ENCODE measurements at regions not wholly inside any gene's neighbourhood (a gene's known extent, or its start where the extent isn't known, plus 50 kb on each side); places are given as distances from the start of the nearest gene placed in this dataset.

DNA sequence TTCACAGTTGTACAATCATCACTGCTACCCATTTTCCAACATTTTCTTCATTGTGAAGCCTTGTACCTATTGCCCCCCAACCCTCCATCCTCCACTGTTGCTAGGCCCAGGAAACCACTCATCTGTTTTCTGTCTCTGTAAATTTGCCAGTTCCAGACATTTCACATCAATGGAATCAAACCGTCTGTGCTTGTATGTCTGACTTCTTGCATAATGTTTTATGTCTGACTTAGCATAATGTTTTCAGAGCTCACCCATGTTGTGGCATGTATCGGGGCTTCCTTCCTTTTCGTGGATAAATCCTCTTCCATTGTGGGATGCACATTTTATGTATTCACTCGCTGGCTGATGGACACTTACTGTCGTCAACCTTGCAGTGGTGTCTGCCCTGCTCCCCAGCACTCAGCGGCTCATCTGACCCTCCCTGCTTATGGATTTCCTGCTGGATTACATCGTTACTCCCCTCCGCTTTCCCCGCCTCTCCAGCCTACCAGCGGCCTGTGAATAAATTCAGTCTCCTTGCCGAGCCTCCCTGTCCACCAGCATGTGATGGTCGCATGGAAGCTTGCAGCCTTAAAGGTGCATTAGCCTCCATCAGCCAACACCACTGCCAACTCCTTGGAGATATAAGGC, 727.6 kb upstream of the TMEM132C start:
- no peak for DNase-seq

DNA sequence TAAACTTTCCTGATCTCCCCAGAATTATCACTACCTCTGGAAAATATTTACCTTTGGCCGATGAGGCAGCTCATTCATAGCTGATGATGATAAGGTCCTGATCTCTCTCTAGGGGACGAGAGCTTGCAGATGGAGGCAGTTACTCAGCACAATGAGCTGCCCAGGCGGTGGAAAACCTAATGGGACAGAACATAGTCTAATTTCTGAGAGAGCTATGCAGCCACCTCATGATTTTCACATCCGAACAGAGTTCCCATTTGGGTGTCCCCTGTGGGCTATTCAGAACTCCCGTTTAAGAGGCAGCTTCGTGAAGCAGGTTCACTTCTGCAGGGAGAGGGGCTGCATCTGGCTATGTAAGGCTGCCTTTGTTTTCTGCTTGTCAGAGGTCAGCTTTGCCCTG, 724.6 kb upstream of the TMEM132C start:
- DNase-seq, result no peak

DNA sequence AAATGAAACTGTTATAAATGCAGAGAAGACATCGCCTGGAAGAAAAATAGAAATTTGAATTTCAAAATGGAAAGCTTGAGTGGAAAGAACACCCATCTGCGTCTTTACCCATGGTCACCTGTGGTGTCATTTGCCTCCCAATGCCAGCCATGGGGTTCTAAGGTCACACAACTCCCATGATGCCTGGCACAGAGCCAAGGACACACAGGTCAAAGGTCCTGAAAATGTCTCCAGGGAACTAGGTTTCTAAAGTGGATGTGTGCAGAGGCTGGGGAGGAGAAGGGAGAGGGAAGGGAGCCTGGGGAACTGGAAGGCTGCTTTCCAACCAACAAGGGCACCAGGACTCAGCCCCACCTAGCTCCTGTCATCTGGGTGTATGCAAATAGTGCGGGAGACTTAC, 724.0 kb upstream of the TMEM132C start:
- DNase-seq, result peak; percentile 5

DNA sequence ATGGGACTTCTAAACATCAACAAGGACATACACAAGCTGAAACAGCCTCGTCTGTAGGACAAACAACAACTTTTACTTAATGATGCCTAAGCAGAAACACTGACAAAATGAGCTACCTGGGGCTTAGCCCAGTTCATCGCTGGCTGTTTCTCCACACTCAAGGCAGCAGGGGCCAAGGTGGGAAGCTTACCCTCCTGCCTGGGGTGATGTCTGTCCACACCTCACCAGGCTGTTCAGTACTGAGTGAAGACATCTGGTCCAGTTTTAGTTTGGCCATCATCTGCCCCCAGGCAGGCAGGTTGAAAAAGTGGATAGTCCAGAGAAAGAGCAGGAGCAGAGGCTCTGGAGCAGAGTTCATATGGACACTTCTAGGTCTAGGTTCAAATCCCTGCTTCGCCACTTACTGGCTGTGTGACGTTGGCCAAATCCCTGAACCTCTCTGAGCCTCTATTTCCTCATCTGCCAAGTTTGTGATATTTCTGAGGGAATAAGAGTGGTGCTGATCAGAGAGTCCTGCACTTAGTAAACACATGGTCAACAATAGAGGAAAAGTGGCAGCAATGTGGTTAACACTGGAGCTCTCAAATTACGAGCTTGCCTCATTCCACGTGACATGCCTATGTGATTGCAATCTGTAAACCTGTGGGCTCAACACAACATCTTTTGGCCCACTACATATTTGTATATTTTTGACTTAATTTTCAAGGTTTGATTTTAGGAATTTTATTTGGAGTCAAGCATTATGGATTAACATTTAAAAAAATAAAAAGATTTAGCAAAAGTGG, 720.1 kb upstream of the TMEM132C start:
- no peak for DNase-seq

DNA sequence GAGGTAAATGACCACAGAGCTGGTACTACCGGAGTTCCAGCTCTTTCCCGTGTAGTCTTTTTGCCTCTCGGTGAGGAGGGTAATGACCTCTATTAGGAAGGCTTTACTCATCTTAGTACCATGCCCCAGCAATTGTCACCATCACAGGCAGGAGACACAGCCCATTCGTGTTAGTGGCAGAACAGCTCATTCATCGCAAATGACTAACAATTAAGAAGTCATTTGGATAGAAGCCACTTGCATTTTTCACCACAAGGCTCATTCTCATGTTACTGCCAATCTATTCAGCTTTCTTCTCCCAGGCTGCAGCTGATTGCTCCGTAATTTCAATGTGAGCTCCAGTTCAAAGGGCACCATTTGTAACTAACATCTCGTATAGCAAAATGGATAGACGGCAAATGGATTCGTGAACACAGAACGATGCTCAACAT, 718.8 kb upstream of the TMEM132C start:
- DNase-seq, result no peak

DNA sequence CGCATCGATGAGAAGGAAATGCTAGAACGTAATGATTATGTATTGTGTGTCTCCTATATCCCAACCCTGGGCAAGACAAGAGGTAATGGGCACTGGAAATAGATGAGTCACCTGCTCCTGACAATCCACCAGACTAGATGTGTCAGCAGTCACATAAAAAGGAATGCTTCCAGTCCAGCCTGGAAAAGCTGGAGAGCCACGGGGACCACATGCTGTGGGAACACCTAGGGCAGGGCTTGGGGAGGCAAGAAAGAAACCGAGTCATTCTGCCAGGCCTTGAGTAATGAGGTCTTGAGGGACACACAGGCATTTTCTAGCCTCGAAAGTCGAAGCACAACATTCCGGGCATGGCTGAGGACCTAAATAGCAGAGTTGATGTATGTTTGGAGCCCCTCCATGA, 716.7 kb upstream of the TMEM132C start:
- no peak for DNase-seq

DNA sequence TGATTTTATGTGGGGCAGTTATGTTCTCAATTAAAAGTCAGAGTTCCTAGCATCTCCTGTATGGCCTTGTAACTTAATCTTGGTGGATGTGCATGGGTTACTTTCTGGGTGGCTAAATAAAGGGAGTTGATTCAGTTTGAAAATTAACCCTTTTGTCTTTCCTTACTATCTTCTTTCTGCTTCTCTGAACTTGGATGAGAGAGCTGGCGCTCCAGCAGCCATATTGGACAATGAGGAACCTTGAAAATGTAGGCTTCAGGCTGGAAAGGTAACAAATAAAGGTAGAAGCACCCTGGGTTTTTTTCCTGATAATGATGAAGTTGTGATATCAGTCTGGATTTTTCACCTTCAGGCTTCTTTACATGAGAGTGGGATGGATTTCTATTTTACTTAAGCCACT, 714.1 kb upstream of the TMEM132C start:
- no peak for DNase-seq

DNA sequence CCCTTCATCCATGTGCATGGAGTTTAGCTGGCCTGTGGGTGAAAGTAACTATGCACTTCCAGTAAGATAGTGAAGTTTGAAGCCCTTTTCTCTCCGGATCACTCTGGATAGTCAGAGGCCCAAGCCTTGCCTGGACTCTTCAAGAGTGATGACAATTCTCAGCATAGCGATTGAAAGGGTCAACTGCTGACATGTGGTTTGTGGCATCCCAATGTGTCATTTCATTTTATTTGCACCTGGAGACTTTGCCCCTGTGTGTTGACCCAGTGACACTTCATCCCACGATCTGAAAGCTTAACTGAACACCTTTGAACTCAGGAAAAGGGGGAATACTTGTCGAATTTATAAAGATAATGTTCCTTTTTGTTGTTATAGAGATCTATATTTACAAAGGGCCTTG, 711.9 kb upstream of the TMEM132C start:
- no peak for DNase-seq

DNA sequence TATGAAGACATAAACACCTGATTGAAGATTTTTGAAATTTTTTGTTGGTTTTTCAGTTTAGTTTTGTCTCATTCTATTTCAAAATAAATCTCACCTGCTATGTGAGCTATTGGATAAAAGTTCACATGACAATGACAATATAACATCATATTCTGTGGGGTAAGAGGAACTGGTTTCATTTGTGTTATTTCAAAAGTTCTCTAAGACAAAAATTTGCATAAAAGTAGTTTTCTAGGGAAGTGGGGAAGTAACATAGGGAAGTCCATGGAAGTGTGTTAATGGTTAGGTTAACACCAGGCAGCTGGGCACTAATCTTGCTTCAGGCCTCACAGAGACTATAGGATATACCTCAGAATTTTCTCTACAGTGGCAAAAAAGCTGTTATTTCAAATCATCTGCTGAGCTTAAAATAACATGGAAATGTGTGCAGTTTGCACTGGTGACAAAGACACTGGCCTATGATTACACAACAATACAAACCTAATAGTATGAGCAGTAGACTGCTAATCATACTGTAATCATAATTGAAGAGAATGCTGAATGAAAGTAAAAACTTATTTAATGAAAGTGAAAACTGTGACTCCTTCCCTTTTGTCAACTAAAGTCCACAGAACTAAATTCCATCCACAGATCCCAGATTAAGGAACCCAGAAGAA, 710.6 kb upstream of the TMEM132C start:
- DNase-seq, result no peak

DNA sequence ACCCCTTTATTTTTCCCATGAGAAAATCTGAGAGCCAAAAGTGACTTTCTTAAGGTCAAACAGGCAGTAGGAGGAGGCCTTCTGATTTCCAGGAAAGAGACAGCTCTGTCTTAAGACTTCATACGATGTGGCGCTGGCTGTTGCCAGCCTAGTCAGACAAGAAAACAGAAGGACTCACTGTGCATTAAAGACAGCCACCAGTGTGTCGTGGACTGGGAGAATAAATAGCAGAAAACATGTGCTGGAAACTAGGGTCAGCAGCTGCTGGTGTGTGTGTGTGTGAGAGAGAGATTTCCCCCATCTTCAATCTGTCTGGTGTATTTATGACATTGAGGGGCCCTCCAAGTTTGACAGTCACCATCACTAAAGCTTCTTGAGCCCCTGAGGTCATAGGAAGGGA, 708.6 kb upstream of the TMEM132C start:
- no peak for DNase-seq

DNA sequence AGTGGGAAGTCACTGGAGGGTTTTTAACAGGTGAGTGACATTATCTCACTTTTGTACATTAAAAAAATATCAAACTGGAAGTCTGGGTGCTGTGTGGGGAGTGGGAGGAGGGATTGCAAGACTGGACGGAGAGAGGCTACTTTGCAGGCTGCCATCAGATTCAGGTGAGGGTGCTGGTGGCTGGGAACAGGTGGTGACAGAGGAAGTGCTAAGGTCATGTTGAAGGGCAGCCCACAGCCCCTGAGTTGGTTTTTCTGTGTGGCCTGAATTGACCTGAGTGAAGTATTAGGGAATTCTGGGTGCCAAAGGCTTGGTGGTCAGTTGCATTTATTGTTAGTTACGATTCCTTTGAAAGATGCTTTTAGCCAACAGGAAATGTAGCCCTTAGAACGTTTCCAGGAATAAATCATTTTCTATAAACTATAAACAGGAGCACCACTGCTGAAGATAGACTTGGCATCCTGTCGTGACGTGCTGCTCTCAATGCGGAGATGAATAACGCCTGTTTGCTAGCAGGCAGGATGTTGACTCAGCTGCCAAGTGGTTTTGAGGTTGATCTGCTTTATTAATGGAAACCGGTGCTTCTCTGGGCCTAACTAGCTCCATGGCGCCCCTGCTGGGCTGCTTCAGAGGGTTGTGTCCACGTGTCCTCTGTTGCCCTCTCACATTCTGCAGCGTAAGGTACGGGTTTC, 707.5 kb upstream of the TMEM132C start:
- DNase-seq, result peak; percentile 13

DNA sequence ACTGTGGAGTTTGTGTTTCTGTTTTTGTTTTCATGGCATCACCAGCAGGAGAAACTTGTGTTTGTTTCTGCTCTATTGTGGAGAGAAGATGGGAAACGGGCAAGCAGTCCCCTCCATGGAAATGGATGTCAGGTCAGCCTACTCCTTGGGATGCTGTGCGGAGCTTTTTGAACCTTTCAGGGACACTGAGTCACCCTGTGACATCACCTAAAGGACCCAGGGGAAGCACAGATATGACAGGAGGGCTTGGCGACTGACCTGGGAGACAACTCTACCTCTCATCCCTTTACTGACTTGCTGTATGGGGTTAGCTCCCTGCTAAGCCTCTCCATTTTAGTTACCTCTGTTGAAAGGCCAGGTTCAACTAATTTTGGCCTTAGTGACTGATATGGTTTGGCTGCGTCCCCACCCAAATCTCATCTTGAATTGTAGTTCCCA, 706.9 kb upstream of the TMEM132C start:
- DNase-seq, result no peak

DNA sequence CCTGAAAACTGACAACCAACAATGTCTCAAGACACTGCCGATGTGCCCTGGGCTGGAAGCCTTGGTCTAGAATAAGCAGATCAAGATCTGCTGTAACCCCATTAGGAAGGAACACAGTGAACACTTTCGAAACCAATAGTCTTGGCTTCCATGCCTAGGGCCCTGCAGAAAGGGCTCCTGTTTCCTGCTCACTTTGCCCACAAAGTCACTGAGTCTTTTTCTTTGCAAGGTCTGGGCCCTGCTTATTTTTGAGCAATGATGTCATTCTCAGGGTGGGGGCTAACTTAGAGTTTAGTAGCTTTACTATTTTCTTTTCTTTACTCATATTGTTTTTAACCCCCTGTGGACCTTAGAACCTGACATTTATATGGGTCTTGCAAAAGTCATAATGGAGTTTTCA, 704.2 kb upstream of the TMEM132C start:
- DNase-seq, result no peak

DNA sequence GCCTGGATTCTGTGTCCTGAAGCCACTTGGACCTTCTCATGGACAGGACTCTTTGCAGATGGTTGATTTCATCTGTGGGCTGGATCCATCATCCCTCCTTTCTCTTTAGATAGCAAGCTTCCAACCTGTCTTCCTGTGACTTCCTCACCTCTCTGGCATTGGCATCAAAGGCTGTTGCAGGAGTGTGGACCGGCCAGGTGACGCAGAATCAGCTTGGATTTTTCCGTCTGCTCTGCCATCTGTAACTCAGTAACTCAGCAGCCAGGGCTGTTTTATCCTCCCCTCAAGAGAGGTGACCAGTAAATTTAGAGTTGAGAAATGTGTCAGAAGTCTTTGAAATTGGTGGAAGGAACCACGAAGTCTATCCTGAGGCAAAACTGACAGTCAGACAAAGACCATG, 701.7 kb upstream of the TMEM132C start:
- no peak for DNase-seq

DNA sequence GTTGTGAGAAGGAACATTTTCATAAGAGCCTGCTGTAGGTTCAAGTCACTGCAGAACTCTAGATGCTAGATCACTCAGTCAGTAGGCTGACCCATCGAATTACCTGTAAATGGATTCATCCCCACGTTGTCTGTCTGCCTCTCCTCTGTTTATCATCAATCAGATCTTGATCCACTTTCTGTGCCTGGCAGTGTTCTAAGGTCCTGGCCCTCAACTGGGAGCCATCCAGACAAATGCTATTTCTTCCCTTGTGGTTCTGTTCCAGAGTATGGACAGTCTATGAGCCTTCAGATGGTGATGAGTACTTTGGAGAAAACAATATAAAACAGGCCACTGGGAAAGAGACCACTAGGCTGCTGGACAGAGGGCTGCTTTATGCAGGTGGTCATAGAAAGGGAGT, 699.4 kb upstream of the TMEM132C start:
- DNase-seq, result no peak

DNA sequence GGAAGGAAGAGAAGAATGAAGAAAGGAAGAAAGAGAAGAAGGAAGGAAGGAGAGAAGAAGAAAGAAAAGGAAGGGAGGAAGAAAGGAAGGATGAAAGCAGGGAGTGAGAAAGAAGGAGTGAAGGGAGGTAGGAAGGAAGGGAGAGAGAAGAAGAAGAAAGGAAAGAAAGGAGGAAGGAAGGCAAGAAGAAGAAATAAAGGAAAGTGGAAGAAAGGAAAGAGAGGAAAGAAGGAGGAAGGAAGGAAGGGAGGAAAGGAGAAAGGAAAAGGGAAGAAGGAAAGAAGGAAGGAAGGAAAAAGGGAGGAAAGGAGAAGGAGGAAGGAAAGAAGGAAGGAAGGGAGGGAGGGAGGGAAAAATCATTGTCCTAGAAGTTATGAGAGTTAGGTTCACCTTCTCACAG, 696.6 kb upstream of the TMEM132C start:
- DNase-seq, result no peak

DNA sequence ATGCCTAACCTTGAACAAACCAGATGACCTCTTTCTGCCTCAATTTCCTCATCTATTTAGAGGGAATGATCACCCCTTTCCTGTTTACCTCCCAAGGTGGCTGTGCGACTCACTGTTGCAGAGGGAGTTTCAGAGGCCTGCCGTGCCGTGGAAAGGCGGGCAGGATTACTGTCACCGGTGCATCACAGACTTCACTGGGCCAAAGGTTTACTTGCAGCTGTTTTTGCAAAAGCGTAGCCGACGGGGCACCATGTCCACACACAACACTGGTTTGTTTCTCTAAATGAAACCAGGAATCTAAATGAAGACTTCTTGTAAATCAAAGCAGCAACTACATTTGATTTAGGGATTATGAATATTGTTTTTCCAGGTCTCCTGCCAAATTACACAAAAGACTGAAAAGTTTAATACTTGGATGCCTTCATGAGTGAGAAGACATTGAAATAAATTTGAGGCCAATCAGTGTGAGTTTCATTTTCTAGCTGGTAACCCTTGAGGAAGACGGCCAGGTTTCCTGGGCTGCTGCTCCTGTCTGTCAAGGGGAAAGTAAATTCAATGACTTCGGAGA, 696.1 kb upstream of the TMEM132C start:
- no peak for DNase-seq

DNA sequence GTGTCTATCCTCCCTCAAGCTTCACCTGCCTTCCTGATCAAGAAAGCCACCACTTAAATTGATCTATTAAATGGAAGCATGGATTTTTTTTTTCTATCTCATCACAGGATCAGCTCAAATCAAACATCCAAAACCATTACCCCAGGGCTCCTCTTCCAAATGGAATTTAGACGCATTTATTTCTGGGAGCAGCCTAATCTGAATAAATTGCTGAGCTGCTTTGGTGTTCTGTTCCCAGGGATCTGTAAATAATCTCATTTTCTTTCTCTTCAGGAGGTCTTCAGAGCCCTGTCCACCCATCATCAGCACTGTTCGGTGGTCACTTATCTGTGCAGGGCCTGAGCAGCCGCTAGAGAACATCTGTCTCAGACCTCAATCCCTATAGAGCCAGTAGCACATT, 695.4 kb upstream of the TMEM132C start:
- DNase-seq, result no peak

DNA sequence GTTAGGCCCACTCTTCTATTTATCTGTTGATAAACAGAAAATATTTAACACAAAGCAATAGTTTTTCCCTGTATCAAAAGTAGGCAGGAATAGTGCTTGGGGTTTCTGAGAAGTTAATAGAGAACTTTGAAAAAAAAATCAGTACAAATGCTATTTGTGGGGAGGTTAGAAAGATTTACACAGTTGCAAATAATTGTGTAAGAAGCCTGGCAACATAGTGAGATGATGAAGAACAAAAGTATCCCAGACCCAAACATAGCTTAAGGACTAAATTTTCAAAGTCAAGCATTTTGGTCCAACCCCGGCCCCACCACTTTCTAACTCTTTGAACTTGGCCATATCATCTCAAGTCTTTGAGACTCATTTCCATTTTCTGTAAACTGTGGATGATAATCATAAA, 687.5 kb upstream of the TMEM132C start:
- no peak for DNase-seq

DNA sequence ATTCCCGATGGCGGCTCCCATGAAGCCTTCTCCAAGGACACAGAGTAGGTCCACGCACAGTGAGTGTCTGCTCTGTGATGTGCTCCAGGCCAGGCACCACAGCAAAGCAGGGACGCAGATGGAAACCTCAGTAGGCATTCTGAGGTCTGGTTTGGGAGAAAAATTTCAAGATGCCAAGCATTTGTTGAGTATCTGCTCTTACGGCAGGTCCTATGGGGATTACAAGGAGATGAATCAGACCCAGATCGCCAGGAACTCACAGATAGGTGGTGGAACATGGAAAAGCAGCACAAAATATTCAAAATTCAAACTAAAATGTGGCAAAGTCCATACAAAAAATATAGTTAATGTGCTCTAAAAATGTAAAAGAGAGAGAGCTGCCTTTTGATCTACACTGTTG, 684.9 kb upstream of the TMEM132C start:
- DNase-seq, result no peak

DNA sequence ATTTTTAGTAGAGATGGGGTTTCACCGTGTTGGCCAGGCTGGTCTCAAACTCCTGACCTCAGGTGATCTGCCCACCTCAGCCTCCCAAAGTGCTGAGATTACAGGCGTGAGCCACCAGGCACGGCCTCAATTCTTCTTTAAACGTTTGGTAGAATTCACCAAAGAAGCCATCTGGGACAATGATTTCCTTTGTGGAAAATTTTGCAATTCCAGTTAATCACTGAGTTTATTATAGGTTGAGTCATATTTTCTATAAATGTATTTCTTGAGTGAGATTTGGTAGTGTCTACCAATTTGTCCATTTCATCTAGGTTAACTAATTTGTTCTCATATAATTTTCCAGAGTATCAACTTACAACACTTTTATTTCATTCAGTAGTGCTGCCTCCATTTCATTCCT, 683.9 kb upstream of the TMEM132C start:
- no peak for DNase-seq

DNA sequence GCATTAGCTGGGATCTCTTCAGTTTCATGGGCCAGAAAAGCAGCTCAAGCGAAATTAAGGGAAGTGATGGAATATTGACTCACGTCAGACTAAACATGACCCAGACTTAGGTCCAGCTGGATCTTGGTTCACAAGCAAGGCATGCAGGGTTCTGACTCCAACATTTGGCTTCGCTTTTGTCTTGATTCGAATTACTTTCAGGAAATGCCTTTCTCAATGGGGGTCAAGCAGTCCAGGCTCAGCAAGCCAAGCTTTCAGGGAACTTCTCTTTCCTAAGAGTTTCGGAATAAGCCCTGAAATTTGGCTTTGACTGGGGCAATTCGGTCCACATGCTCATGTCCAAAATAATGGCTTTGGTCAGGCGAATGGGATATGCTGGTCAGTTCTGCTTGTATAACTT, 678.7 kb upstream of the TMEM132C start:
- DNase-seq, result no peak

DNA sequence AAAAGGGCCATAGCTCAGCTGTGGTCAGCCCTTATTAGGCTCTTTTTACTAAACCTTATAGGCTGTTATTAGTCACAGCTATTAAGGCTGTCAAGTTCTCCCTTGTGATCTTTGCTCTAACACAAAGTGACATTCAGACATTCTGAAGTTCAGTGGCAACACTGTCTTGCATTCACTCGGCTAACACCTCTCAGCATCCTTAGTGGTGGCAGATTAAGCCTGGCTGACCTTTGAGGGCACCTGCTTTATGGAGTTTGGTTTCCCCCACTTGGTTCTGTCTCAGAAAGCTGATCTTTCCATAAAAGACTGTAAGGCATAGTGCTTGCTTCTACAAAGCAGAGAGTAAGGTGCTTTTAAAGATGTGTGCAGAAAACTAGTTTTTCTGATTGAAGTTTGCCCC, 677.4 kb upstream of the TMEM132C start:
- DNase-seq, result no peak
